ENCODE measurements at regions not wholly inside any gene's neighbourhood (a gene's known extent, or its start where the extent isn't known, plus 50 kb on each side); places are given as distances from the start of the nearest gene placed in this dataset.

- TF ChIP-seq TAF1 (IDR thresholded peaks at IDR 0.05; ENCODE audit: borderline replicate concordance, low read depth, low read length) (no peak), POLR2A (IDR thresholded peaks at IDR 0.05; ENCODE audit: low read depth, low read length) (no peak), POLR2AphosphoS5 (IDR thresholded peaks at IDR 0.05; ENCODE audit: low read depth, low read length) (no peak)
These were observed 278.4 kb downstream of the NSG2 start for GRCh38 chr5:174323878-174324281.

All from GM12892 (cell line).